H1 (cell line): ENCODE measurements at regions not wholly inside any gene's neighbourhood (a gene's known extent, or its start where the extent isn't known, plus 50 kb on each side); places are given as distances from the start of the nearest gene placed in this dataset.

ENCODE experiments used
- HDAC6 ChIP-seq: IDR thresholded peaks from one replicate; pipeline ENCODE4 v1.7.1; 2012; ENCODE audit warnings: low read depth, mild to moderate bottlenecking, inconsistent platforms, low read length, moderate library complexity
- ZNF274 ChIP-seq: IDR thresholded peaks from 2 replicates; pipeline ENCODE4 v1.7.0; 2012; ENCODE audit warnings: low read length, borderline replicate concordance; ENCODE audit errors: extremely low read depth
- TF ChIP-seq, protein P1 (sequence below), 3 experiments: IDR thresholded peaks; 1 replicate in 2 of 3; 2 replicates in 1 of 3; pipeline versions ENCODE4 v1.5.1 to v1.6.1; 2011; ENCODE audit warnings: low read length in 3 of 3, mild to moderate bottlenecking in 3 of 3, inconsistent platforms in 2 of 3, low read depth in 1 of 3, moderate library complexity in 1 of 3; ENCODE audit not compliant: insufficient read depth in 1 of 3; ENCODE audit errors: control extremely low read depth in 1 of 3

DNA sequence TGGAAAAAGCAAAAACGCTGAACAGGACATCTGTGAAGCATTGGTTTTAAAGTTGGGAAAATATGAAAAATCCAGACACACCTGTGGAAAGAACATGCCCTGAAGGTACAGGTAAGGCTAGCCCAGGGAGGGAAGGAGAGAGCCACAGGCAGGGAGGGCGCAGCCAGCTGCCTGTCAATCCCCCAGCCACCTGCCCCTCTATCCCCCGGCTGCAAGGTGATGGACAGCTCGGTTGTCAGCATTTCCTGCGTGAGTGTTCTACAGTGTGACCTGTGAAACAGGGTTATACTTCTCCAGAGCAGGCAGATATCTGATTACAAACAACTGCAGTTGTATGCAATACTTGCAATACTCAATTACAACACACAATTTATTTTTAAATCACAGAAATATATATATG is 358.1 kb downstream of the SMOC2 start (continued):
- TF ChIP-seq HDAC6 (no peak), ZNF274 (no peak)
- TF ChIP-seq, protein P1, sequence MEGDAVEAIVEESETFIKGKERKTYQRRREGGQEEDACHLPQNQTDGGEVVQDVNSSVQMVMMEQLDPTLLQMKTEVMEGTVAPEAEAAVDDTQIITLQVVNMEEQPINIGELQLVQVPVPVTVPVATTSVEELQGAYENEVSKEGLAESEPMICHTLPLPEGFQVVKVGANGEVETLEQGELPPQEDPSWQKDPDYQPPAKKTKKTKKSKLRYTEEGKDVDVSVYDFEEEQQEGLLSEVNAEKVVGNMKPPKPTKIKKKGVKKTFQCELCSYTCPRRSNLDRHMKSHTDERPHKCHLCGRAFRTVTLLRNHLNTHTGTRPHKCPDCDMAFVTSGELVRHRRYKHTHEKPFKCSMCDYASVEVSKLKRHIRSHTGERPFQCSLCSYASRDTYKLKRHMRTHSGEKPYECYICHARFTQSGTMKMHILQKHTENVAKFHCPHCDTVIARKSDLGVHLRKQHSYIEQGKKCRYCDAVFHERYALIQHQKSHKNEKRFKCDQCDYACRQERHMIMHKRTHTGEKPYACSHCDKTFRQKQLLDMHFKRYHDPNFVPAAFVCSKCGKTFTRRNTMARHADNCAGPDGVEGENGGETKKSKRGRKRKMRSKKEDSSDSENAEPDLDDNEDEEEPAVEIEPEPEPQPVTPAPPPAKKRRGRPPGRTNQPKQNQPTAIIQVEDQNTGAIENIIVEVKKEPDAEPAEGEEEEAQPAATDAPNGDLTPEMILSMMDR (IDR thresholded peaks at IDR 0.05; ENCODE audit: control extremely low read depth in 1 of 3, insufficient read depth in 1 of 3, low read depth in 1 of 3, low read length in 3 of 3), result no peak
